H1 (cell line): ENCODE measurements at regions not wholly inside any gene's neighbourhood (a gene's known extent, or its start where the extent isn't known, plus 50 kb on each side); places are given as distances from the start of the nearest gene placed in this dataset.

ENCODE experiments used
- CHD2 ChIP-seq: IDR thresholded peaks from 2 replicates; pipeline ENCODE4 v1.6.1; 2012; ENCODE audit warnings: low read length, improper control_type of control experiment
- CTCF ChIP-seq, 3 experiments: IDR thresholded peaks; 1 replicate in 2 of 3; 2 replicates in 1 of 3; pipeline versions ENCODE4 v1.5.1 to v1.6.1; 2011; ENCODE audit warnings: low read length in 3 of 3, mild to moderate bottlenecking in 3 of 3, inconsistent platforms in 2 of 3, low read depth in 1 of 3, moderate library complexity in 1 of 3; ENCODE audit not compliant: insufficient read depth in 1 of 3; ENCODE audit errors: control extremely low read depth in 1 of 3
- EZH2 ChIP-seq: fragments of 200-600 bp; sonication (generic); IDR thresholded peaks from 2 replicates; pipeline ENCODE4 v1.7.1; 2012; ENCODE audit warnings: low read depth, mild to moderate bottlenecking, moderate library complexity, low read length, inconsistent platforms; ENCODE audit not compliant: severe bottlenecking
- JUND ChIP-seq: IDR thresholded peaks from 2 replicates; pipeline ENCODE4 v1.6.1; 2011; ENCODE audit warnings: mild to moderate bottlenecking, improper control_type of control experiment, low read length
- MAX ChIP-seq: IDR thresholded peaks from 2 replicates; pipeline ENCODE4 v1.6.1; 2012; ENCODE audit warnings: inconsistent platforms
- POLR2AphosphoS5 ChIP-seq: IDR thresholded peaks from 2 replicates; pipeline ENCODE4 v1.6.1; 2011; ENCODE audit warnings: low read depth, low read length
- SIX5 ChIP-seq: IDR thresholded peaks from 2 replicates; pipeline ENCODE4 v1.6.1; 2011; ENCODE audit warnings: mild to moderate bottlenecking, low read depth, low read length
- TCF12 ChIP-seq: IDR thresholded peaks from 2 replicates; pipeline ENCODE4 v1.6.1; 2011; ENCODE audit warnings: low read depth, mild to moderate bottlenecking, low read length

DNA sequence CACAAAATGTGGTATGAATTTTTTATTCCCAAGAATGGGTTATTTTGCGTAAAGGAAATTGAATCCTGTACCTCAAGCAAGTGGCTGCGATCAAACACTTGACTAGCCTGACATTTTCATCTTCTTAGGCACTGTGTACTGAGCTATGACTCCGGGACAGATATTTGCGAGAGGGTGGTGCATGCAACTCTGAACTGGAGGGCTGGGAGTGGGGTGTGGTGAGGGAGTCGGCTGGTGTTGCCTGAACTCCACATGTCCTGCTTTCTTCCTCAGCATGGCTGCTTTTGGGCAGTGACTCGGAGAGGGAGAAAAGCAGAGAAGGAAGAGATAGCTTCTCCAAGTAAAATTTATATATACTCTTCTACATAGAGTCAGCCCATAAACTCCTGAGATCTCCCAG is 68.5 kb upstream of the GATB start:
- no peak for TF ChIP-seq CTCF (IDR thresholded peaks at IDR 0.05; ENCODE audit: control extremely low read depth in 1 of 3, insufficient read depth in 1 of 3, low read depth in 1 of 3, low read length in 3 of 3)
- no peak for TF ChIP-seq MAX
- no peak for TF ChIP-seq JUND
- no peak for TF ChIP-seq EZH2
- TF ChIP-seq CHD2 = no peak
- TF ChIP-seq POLR2AphosphoS5 = no peak
- no peak for TF ChIP-seq TCF12
- no peak for TF ChIP-seq SIX5
